Hypothalamus (tissue), 51 donors: ENCODE measurements at regions not wholly inside any gene's neighbourhood (a gene's known extent, or its start where the extent isn't known, plus 50 kb on each side); places are given as distances from the start of the nearest gene placed in this dataset.

Experiments used
- DNase-seq, 51 donors: peaks; one replicate each; lab custom pipeline; 2025; lab: John Stamatoyannopoulos, UW

GRCh38 chr2:164187121-164187520, 434.2 kb downstream of the GRB14 start:
- DNase-seq, result no peak

DNA sequence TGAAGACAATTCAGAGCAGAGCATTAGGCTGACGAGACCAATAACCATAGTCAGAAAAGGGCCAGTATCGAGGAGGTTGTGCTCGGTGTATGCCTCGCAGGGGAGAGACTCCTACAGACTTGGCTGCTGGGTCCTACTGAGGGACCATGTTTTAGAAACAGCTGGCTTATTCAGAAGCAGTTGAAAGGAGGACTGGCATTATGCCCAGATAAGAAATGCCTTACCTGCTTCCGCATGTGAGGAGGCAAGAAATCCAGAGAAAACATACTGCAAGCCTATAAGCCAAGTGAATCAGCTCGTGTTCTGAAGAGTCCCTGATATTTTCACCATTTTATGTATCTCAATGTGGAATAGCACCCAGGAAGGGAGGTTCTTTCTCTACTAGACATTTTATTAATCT, 434.7 kb downstream of the GRB14 start:
- DNase-seq, result no peak

DNA sequence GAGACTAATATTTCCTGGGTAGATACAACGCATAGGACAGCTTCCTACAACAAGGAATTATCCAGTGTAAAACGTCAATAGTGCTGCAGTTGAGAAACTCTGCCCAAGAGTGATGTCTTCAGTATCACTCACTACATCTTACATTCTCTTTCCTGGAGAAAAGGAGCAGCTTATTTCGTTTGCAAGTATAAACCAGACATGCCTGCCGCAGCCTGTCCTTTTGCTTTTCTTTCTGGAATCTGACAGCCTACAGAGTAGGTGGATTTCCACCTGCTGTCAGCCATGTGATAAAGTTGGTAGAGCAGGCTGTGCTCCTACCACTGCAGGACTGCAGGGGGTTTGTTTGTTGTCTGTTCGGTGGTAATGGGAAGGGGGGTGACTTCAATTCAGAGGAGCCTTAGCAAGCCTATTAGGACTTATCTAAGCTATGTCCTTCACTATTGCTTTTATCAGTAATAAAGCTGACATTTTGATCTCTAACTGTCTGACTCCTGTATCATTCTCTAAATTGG, 439.1 kb downstream of the GRB14 start:
- no peak for DNase-seq

GRCh38 chr2:164178835-164179465, 442.3 kb downstream of the GRB14 start:
- DNase-seq, result no peak

GRCh38 chr2:164164602-164165001, 428.8 kb upstream of the FIGN start:
- no peak for DNase-seq

DNA sequence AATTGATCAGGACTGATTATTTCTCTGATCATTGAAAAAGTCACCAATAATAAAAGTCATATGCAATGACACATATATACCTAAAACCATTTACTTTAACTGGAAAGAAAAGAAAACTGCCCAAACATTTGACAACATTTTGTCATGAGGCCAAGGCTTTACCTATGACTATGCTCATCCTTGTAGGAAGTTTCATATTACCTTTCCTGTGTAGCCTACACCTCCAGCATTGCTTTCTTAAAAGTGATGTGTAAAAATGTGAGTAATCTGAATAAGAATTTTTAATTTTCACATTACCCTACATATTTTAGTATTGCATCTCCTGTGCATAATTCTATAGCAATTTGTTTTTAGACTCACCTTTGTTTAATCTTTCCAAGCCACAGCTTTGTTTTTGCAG, 419.8 kb upstream of the FIGN start:
- no peak for DNase-seq

DNA sequence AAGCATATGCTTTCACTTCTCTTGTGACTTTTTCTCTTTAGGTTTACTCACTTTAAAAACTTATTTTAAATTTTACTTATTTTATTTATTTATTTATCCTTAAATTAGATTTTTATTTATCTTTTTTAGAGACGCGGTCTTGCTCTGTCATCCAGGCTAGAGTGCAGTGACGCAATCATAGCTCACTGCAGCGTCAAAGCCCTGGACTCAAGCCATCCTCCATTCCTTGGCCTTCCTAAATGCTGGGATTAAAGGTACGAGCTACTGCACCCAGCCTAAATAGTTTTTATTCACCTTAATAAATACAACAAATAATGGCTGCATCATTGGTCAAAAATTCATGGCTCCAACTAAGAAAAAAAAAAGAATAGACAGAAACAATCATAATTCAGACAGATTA, 415.7 kb upstream of the FIGN start:
- DNase-seq, result no peak

DNA sequence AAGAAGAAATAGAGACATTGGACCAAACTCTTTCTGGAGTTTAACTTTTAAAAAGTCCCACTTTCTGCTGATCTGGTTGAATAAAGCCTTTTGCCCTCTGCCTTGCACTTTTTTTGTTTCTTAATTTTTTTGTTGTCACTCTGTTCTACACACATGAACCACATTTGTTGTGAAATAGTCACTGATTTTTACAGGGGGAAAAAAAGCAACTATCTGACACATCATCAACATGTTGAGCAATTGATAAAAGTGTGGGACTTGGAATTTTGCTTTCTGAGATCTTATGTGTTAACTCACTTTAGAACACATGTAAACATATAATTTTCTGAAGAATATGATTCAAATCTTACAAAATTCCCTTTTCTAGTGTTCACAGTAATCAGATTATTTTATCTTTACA, 414.8 kb upstream of the FIGN start:
- no peak for DNase-seq

GRCh38 chr2:164146441-164146840, 410.6 kb upstream of the FIGN start:
- DNase-seq, result no peak

- DNase-seq, result no peak
Observed at GRCh38 chr2:164145093-164145987, 409.5 kb upstream of the FIGN start.

GRCh38 chr2:164143183-164143930, 407.5 kb upstream of the FIGN start:
- DNase-seq, result no peak

- no peak for DNase-seq
Observed at GRCh38 chr2:164142755-164143154, 406.9 kb upstream of the FIGN start.

DNA sequence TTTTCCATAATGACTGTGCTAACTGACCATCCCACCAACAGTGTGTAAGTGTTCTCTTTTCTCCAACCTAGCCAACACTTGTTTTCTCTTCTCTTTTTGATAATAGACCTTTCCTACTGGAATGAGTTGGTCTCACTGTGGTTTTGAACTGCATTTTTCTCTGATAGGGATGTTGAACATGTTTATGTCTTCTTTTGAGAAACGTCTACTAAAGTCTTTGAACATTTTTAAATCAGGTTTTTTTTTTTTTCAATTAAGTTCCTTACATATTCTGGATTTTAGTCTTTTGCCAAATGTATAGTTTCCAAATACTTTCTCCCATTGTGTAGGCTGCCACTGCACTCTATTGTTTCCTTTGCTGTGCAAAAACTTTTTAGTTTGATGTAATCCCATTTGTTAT, 405.5 kb upstream of the FIGN start:
- no peak for DNase-seq

DNA sequence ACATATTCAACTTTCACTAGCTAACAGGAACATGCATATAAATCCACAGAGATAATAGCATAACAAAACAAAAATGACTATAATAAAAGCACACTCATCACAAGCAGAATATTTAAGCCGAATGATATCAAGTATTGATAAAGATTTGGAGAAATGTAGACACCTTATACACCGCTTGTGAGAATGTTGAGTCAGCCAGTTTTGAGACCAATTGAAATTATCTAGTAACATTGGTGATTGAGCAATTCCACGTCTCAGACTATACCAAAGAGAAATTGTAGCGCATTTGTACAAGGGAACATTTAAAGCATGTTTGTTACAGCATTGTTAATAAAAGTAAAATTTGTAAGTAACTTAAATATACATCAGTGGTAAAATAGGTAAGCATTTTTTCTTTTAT, 402.9 kb upstream of the FIGN start:
- no peak for DNase-seq

GRCh38 chr2:164134336-164134735, 398.5 kb upstream of the FIGN start:
- DNase-seq, result no peak

DNA sequence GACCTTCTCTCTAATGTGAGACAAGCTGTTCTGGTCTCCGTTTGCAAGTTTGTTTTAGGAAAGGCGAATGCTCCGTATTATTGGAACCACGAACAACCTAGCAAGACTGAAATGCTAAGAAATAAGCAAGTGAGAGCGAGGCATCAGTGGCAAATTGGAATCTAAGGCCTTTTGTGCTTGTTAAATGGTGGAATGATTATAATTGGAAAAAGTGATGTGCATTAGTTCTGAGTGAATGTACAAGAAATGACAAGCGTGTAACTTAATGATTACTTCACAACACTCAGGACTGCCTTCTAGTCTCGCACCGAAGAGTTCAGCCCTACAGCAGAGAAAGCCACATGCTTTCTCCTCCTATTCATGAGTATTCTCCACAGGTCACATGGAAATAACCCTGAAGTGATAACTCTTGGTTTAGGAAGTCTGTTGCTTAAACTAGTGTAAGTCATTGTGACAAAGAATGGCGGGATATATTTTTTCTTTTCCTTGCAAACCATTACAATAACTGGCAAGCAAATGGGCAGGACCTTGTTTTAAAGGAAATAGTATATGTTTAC, 392.2 kb upstream of the FIGN start:
- no peak for DNase-seq

DNA sequence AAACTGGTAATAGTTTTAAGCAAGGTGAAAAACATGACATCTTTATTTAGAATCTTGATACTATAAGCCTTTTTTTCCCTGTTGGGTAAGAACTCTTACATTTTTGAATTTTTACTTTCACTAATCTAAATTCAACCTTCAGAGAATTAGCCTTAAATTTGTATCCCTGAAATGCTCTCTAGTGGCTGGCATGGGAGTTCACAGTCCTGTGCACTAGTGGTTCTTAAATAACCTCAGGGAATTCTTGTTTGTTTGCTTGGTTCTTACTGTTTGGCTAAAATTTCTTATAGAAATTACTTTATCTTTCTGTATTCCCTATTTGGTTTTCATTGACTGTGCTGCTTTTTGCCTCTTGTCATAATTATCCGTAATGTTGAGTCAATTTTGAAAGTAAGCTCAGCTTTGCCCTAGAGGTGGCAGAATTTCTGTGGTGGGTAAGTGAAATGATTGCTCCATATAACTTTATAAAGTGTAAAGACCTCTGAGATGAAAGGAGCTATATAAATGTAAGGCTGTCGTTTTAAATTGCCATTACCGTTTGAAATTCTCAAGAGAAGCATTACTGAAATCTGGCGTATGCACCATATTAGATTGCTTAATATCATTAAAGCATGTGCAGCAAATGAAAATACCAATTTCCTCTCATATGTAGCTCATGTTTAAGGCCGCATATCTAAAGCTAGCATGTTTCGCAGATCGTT, 391.3 kb upstream of the FIGN start:
- no peak for DNase-seq

GRCh38 chr2:164115806-164116205, 380.0 kb upstream of the FIGN start:
- DNase-seq, result no peak

GRCh38 chr2:164114937-164115336, 379.1 kb upstream of the FIGN start:
- no peak for DNase-seq

DNA sequence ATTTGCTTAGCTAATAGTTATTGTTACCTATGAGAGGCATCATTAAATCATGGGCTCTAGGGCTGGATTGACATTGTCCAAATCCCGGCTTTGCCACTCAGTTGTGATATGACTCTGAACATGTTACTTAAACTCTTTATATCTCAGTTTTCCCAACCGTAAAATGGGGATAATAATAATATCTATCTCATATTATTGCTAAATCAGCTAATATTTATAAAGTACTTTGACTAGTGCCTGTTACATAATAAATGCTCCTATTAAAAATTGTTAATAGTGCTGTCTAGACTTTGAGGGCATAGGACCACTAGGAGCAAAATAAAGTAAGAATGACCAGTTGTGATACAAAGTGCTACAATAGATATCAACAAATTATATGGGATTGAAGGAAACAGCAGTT, 376.3 kb upstream of the FIGN start:
- no peak for DNase-seq
